HG02678 (cell line): ENCODE measurements at regions not wholly inside any gene's neighbourhood (a gene's known extent, or its start where the extent isn't known, plus 50 kb on each side); places are given as distances from the start of the nearest gene placed in this dataset.

Experiments used
- ATAC-seq: cut with Tn5 transposase; IDR thresholded peaks from one replicate; pipeline ENCODE4 v1.9.1; 2021; ENCODE audit warnings: mild to moderate bottlenecking, moderate library complexity; ENCODE audit not compliant: unreplicated experiment

DNA sequence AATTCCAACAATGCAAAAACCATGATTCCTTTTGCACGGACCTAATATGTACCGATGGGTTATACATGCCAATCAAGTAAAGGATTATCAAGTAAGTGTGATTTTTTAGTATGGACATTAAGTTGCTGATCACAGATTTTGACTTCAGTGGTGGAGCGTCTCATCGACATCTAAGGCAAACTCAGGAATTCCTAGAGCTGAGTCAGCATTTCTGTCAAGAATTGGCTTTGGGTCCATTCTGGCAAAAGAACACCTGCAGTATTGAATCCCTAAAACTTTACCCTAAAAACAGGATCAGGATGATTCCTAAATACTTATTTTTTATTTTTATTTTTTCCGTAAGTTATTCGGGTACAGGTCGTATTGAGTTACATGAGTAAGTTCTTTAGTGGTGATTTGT lies 83.6 kb downstream of the HPGD start:
- ATAC-seq: no peak

DNA sequence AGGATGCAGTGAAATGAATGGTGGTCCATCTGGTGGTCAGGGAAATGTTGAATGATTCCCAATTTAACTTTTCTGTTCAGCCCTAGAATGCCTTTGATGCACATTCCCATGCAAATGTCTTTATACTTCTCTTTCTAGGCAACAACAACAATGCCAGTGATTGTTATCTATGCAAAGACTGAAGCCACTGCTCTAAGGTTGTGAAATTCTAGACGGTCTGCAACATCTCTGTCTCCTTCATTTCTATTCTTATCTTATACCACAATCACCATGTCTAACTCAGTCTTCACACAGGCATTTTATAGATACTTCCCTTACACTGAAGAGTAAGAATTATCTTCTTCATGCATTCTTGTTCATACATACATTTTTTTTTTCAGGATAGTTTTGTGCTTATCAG lies 84.5 kb downstream of the HPGD start:
- ATAC-seq: no peak

DNA sequence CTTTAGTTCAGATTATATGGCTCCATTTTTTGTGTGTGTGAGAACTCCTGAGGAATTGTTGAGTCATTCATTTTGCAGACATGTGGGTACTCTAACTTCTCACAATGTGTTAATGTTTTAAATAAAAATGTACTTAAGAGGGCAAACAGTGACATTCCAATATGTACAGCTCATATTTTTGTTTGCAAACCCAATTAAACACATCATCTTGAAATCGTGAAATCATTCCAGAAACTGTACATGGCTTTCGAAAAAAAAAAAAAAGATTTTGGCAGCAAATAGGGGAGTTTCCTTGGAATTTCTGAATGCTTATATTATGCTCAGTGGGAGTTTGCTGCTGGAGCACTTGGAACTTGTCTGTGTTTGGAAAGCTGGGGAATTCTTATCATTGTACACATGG lies 85.0 kb downstream of the HPGD start:
- ATAC-seq: no peak

DNA sequence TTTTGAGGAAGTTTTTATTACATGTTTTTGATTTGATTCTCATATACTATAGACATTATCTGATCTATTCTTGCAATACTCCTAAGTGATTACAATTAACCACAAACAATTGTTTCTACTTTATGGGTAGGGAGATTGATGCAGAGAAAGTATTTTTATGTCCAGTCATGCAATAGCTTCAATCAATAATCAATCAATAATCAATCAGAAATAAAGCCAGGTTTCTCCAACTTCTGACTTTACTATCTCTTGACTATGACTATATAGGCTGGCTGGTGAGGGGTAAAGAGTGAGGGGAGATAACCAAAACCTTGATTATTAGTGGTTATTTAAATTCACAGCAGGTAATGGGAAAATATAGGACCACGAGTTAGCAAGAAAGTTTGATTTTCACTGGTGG lies 85.9 kb downstream of the HPGD start:
- ATAC-seq: no peak

DNA sequence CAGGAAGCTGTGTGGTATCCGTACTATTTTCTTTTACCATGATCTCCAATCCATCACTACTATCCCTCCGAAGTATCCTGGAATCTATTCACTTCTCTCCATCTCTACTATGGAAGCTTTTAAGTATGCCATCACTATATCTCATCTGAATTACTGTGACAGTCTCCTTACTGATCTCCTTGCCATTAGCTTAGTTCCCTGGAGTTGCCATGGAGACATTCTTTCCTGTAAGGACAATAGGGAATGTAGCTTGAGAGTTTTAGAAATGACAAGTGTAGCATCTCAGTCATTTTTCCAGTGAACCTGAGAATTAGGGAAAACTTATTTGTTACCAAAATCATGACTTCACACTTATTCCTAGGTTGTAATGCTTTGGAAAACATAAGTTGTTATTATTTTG lies 86.3 kb downstream of the HPGD start:
- ATAC-seq: no peak

DNA sequence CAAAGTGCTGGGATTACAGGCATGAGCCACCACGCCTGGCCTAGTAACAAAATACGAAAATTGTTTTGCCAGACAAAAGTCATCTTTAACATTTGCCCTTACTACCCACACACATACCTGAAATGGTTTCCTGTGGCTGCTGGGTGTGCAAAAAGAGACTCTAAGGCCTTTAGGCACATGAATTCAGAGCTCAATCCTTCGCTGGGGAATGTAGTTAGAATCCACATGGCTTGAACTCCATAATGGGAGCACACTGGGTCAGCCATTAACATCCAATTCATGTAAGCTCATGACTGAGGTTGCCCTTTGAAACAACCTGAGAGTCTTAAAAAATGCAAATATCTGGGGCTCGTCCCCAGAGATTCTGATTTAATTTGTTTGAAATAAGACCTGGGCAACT lies 87.8 kb downstream of the HPGD start:
- ATAC-seq: no peak

DNA sequence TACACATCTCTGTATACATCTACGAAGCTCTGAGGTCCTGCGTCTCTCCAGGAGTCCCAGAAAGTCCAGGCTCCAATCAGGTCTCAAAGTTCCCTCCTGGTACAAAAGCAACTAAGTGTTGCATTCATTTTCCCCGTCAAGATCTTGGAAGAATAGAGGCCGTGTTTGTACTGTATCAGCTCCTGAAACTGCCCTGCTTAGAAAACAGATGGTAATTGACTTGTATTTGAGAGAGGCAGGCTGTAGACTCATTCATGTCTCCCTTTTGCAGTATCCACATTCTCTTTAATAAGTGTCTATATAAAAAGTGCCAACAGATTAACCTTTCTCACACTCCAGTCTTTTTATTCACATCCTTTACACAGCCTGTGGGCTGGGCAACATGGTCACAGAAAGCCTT lies 91.7 kb downstream of the HPGD start:
- ATAC-seq: no peak

DNA sequence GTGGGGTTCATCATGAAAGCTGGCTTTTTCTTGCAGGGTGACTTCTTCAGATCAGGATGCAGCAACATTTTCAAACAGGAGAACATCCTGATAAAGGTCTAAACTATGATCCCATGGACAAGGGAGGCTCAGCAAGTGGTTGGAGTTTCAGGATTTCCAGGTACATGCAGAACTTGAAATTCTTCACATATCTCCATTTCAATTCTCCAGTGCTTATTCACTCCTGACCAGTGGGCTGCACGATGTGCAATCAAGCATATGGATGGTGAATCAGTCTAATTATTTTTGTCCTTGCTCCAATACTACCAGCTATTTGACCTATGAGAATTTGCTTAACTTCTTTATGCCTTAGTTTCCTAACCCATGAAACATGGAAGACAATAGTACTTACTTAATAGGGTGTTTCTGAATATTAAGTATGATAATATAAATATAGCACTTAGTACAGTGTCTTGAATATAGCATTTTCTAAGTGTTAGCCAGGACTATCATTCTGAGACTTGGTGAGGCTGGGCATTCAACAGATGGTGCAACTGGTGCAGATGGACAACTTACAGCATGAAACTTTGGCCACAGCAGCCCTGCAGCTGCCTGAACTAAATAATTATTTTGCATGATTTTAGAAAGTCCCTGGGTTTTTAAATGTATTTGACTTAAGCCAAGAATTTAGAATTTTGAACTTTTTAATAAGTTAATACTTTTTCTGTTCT lies 92.4 kb downstream of the HPGD start:
- ATAC-seq: no peak

DNA sequence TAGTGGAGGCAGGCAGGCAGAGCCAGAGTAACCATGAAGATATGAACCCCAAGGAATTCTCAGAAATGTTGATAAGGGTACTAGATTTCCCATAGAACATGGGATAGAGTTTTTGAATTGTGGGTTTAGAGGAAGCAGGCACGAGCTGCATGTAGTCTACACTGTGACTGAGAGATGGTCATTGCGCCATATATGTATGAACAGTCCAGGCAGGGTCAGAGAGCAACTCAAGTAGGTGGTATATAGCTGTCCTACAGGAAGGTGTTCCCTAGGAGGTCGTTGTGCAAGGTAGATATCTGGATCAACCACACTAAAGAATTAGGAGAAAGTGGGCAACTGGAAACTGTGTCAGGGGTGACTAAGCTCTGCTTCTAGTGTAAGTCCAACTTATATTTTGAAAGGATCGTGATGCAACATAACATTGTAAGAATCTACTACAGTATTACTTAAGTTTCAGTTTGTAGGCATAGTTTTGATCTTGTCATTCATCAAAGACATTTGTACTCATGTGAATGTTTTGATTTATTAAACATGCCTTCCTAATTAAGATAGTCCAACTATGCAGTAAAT lies 94.6 kb downstream of the HPGD start:
- no peak for ATAC-seq

DNA sequence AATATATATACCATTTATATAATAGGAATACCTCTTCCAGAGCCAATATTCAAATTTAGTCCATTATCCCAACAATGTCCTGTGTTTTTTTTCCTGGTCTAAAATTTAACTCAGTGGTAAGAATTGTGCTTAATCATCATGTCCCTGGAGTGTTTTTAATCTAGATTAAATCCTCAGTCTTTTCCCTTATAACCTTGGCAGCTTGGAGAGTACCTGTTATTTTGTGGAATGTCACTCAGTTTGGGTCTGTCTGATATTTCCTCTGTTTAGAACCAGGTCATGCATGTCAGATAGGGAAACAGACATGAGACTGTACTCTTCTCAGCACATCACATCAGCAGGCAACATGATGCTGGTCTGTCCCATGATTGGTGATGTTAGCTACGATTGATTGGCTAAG lies 96.6 kb downstream of the HPGD start:
- ATAC-seq: no peak

DNA sequence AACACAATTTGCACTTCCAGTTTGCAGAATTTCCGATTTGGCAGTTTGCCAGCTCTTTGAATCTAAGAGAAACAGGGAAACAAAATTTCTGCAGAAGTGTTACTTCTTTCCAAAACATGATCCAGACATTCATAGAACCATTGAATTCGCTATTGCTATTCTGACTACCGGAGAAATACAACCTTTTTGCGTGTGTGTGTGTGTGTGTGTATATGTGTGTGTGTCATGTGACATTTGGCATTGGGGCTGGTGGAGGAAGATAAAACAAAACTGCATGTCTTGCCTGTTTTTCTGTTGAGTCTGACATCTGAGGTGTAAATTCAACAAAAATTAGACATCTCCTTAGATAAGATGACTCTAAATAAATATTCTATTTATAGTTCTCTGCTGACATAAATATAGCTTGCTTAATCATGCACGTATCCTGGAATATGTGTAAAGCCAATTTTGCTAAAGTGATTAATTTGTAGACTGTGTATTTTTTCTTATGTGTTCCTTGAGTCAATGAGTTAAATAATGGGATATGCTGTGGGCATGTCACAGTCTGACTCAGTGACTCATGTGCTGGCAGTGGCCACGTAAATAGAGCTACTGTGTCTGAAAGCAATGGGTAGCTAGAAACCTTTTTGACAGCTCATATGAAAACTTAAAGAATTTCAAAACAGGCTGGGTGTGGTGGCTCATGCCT lies 98.9 kb downstream of the HPGD start:
- peak; percentile 48 for ATAC-seq

DNA sequence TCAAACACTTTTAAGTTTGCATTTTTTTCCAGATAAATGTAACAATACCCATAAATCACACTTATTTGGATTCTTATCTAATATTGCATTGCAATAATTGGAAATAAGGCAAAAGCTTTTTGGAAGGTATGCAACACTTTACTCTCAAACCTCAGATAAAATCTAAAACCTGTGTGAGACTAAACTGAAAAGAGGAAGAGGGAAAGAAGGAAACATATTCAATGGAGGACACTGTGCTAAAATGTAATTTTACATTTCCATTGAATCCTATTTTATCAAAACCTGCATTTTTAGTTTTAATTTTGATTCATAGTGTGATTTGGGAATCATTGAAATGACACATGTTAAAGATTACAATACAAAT lies 99.4 kb downstream of the HPGD start:
- ATAC-seq: no peak

DNA sequence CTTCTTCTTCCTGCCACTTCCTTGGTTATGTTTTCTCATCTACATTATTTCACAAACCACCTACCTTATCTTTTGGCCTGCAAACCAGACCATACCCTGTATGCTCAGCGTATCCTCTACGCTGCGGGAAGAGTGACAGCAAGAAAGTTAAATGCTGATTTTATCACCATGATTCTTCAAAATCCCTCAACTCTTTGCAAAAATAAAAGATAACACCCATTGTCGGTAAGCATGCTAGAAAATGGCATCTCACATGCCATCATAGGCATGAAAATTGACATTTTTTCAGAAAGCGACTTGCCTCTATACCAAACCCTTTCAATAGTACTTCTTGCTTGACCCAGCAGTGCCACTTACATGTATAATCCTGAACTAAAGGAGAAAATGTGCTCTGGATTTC lies 102.0 kb downstream of the HPGD start:
- no peak for ATAC-seq

DNA sequence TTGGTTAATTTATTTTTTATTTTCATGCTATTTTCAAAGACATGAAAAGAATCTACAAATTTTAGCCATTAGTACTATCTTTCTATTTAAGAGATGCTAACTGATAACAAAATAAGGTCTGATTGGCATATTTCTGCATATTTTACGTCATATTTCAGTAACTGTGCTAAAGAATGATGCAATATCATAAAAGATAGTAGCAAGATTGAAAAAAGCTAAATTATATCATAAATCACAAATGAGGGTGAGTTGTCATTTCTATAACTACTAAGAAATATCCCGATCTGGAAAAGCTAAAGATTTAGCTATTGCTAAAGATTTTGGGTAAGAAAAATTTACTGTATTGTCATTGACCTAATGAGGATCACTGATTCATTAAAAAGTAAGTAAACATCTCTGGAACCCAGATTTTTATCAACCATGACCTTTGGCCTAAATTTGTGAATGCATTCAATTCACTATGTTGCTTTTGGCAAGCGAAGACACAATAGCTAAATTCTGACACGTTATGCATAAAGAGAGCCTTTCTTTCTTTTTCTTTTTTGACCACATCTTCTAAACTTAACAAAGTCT lies 103.6 kb downstream of the HPGD start:
- no peak for ATAC-seq

DNA sequence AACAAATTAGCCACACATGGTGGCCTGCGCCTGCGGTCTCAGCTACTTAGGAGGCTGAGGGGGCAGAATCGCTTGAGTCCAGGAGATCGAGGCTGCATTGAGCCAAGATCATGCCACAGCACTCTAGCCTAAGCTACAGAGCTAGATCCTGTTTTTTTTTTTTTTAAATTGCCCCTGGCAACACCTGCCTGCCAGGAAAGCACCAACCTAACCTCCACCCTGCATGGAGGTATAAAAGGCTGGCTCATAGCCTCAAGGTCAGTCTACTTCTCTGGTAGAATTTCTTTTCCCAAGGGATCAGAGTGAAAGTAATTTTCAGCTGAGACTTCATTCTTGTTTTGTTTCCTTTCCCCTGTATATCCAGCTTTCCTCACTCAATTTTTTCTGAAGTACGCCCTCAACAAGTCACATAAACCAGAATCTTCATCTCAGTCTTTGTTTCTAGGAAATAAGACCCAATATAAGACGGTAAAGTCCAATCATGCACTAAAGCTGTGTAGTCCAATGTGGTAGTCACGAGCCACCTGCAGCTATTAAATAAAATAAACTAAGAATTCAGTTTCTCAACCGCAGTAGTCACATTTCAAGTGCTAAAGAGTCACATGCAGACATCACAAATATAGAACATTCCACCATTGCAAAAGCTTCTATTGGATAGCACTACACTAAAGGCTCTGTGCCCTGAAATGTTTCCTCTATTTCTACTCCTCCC lies 113.3 kb downstream of the HPGD start:
- no peak for ATAC-seq

DNA sequence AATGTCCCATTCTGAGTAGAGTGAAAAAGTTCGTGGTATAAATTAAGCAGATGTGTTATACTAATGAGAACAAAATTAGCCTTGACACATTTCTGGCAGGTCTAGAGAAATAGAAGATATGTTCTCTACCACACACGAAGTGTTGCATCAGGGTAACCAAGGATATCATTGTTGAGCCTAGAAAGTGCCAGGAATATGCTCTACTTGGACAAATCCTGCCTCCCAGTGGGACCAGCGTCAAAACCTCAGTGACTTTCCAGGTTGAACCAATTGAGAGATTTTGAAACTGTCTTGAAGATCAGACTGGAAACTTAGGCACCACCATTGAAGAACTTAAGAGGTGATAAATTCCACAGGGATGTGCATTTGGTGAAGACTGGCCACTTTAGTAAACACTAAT lies 115.9 kb downstream of the HPGD start:
- ATAC-seq: no peak

DNA sequence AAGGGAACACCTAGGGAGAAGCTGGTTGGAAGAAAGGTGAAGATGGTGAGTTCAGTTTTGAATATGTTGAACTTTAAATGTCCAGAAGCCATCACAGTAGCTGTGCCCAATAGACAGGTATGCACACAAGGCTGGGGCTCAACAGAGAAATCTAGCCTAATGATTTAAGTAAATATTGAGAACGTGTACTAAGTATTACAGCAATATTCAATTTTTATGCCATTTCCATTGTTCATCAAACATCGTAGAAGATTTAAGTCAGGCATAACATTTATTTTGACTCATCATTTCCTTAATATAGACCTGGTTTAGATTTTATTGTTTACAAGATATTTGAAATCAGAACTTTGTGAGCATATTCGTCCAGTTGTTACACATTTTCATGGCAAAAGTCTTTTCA lies 116.4 kb downstream of the HPGD start:
- ATAC-seq: no peak

DNA sequence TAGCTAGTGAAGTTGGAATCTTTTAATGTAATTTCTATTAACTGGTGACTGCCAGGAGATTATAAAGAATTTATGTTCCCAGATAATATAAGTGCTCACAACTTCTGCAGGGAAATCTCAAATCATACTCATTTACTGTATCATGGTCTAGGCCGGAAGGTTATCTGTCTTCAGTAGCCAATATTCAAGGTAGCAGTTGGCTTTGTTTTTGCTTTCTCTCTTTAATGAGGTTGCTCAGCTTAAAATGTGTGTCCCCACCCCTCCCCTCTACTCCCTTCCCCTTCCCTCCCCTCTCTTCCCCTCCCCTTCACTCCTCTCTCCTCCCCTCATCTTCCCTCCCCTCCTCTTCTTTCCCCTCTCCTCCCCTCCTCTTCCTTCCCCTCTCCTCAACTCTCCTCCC lies 117.6 kb downstream of the HPGD start:
- no peak for ATAC-seq

DNA sequence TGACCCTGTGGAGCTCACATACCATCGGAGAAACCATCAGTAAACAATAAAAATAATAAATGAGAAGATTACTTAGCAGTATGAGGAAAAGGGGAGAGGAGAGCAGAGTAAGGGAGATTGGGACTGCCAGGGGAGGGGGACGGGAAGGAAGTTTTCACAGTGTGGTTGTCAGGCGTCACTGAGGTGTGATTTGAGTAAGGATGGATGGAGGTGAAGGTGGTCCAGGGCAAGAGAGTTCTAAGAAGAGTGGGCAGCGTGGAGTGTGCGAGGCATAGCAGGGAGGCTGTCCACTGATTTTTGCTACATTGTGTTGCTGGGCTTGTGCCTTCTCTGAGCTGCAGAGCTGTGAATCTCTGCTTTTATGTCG lies 119.1 kb downstream of the HPGD start:
- no peak for ATAC-seq

DNA sequence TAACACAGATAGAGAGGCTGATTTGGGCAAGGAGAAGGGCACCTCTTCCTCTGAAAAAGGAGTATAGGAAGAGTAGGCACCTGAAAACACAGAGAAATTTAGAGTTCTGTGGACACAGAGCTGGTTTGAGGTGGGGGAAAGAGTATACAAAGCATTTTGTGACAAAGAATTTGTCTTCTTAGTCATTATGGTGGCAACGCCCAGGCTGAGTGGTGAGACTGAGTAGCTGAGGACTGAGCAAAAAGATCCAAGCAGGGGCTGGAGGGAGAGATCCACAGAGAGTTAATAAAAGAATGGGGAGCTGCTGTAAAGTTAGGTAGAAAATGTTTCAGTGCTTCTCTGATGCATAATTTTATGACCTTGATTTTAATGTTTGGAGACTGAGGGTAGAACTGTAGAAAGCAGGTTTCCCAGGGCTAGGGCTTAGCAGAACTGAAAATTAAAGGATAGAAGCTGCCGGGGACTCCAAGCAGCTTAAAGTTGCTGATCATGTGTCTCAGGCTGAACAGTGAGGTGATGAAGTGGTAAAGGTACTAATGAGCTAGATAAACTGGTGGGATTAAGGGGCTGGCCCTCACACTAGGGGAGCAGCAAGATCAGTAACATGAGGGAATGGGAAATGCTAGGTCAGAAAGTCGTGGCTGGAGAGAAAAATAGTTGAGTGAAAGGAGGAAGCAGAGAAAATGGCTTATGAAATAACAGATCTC lies 118.9 kb downstream of the CEP44 start:
- no peak for ATAC-seq

DNA sequence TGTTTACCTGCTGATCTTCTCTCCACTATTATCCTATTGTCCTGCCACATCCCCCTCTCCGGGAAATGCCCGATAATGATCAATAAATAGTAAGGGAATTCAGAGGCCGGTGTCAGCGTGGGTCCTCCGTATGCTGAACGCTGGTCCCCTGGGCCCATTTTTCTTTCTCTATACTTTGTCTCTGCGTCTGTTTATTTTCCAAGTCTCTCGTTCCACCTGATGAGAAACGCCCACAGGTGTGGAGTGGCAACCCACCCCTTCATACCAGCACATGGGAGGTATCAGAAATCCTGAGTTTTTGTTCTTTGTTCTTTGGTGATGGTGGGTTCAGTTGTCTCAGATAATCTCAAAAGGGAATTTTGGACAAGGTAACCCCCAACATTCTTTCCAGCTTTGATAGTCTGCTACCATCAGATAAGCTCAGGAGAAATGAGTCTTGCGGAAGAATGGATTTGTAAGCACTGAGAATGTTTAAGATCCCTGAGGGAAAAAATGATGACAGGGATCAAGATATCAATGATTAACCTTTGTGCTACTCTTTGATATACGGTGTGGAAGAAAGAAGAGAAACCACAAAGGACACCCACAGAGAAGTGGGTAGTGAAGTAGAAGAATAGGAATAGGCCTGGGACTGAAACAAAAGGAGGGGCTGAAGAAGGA lies 117.9 kb downstream of the CEP44 start:
- ATAC-seq: no peak
